GM12864 (cell line): ENCODE measurements at regions not wholly inside any gene's neighbourhood (a gene's known extent, or its start where the extent isn't known, plus 50 kb on each side); places are given as distances from the start of the nearest gene placed in this dataset.

Source experiments
- DNase-seq: peaks from one replicate; pipeline ENCODE4 v3.0.0-alpha.2; 2011; ENCODE audit warnings: low read depth
- H3K4me3 ChIP-seq: 2 replicates; pipeline ENCODE4 v1.5.1; 2011; ENCODE audit warnings: mild to moderate bottlenecking, low read depth, low read length, control low read depth
- CTCF ChIP-seq: IDR thresholded peaks from 2 replicates; pipeline ENCODE4 v1.5.1; 2011; ENCODE audit warnings: low read depth, mild to moderate bottlenecking, moderate library complexity, low read length, control low read depth, inconsistent platforms; ENCODE audit errors: missing control alignments

- H3K4me3 ChIP-seq, result no peak overlapping the region
- TF ChIP-seq CTCF, result no peak
- DNase-seq, result no peak
These were observed 534.1 kb upstream of the JAG1 start for GRCh38 chr20:11207749-11208502.

DNA sequence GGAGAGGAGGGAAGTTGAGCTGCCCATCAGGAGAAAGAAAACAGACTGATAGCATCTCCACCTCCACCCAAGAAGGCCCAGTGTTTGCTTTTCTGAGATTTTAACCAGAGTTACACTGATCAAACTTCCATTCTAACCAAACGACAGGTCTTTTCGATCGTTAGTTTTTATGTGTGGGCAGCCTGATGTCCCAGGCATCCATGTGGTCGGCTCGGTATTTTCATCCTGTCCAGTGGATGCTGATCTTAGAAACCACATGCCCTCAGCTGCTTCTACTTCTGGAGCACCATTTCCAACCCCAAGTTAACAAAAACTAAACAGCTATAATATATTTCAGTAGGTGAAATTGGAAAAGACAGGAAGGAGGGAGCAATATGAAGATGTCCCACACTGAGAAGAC, 536.8 kb upstream of the JAG1 start:
- no peak for DNase-seq
- no peak for TF ChIP-seq CTCF
- no peak overlapping the region for H3K4me3 ChIP-seq

- no peak for DNase-seq
- no peak overlapping the region for H3K4me3 ChIP-seq
- no peak for TF ChIP-seq CTCF
These were observed 538.5 kb upstream of the JAG1 start for GRCh38 chr20:11212272-11212671.

DNA sequence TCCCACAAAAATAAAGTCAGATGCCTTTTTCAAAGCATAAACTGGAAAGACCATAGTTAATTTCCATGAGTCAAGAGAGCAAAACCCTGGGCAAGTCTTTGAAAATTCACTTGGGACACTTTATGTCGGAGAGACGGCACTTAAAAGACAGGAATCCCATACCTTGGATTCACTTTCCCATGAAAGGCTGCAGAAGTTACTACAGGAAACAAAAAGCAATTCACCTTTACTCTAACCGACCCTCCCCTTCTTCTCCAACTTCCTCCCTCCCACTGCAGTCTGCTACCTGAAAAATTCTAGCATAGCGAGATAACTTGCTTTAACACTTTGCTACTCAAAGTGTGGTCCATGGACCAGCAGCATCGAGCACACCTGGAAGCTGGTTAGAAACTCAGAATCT, 539.1 kb upstream of the JAG1 start:
- DNase-seq, result no peak
- TF ChIP-seq CTCF, result no peak
- no peak overlapping the region for H3K4me3 ChIP-seq

DNA sequence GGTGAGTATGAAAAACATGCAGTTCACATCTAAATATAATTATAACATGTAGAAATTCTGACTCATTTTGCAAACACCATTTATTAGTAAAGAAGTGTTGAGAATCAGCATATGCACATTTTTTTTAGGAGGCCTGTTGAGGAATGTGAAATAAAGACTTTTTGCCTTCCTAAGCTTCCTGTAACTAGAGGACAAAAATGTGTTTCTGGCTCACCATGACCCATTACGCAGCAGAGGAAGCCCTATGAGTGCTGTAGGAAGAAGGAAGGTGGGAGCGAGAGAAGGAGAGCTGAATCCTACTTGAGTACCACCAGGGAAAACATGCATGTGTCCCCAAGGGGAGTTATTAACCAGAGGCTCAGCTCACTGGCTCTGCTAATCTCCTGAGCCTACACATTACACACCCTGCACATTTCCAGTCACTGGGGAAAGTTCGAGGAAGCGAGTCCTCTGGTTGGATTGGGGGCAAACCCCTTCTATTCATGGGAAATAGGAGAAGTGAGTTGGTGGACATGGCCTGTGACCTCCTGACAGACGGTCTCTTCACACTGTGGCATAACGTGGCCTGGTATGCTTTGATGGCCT, 540.5 kb upstream of the JAG1 start:
- TF ChIP-seq CTCF, result no peak
- DNase-seq, result no peak
- no peak overlapping the region for H3K4me3 ChIP-seq

- H3K4me3 ChIP-seq, result no peak overlapping the region
- TF ChIP-seq CTCF, result no peak
- no peak for DNase-seq
These were observed 542.9 kb upstream of the JAG1 start for GRCh38 chr20:11216451-11217314.
